ENCODE measurements at regions not wholly inside any gene's neighbourhood (a gene's known extent, or its start where the extent isn't known, plus 50 kb on each side); places are given as distances from the start of the nearest gene placed in this dataset.
"Not testable (repeated sequence)": the region's sequence is repeated elsewhere in the genome, so short reads cannot be mapped to it uniquely, and the experiment has no call there.

GRCh38 chr13:30523817-30524216, 58.1 kb upstream of the HMGB1 start:
- not testable (repeated sequence) for TF ChIP-seq CTCF, POLR2A, EP300 (IDR thresholded peaks at IDR 0.05)
